GM12875 (cell line): ENCODE measurements at regions not wholly inside any gene's neighbourhood (a gene's known extent, or its start where the extent isn't known, plus 50 kb on each side); places are given as distances from the start of the nearest gene placed in this dataset.

Source experiments
- H3K4me3 ChIP-seq: one replicate; pipeline ENCODE4 v1.5.1; 2011; ENCODE audit warnings: low read depth, low read length, control low read depth
- TF ChIP-seq, protein P1 (sequence below): IDR thresholded peaks from 2 replicates; pipeline ENCODE4 v1.5.1; 2011; ENCODE audit warnings: low read depth, mild to moderate bottlenecking, control low read depth, inconsistent platforms, low read length, moderate library complexity, borderline replicate concordance; ENCODE audit not compliant: insufficient read depth

DNA sequence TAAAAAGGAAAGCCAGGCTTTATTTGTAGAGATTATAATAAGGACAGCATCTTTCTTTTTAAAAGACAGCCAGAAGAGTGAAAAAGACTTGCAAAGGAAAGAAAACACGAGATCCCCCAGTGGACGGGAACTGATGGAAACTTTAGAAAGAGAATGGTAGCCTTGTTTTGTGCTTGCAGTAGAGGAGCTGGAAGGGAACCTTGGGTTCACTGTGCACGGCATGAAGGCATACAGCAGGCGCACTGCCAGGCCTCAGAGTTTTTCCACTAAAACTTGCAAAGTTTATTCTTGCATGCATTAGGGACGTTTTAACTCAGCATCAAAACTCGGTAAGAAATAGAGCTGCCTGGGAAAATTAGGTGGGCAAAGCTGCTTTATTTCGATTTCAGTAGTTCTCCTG, 248.6 kb downstream of the IRX1 start:
- no peak overlapping the region for H3K4me3 ChIP-seq
- TF ChIP-seq, protein P1, sequence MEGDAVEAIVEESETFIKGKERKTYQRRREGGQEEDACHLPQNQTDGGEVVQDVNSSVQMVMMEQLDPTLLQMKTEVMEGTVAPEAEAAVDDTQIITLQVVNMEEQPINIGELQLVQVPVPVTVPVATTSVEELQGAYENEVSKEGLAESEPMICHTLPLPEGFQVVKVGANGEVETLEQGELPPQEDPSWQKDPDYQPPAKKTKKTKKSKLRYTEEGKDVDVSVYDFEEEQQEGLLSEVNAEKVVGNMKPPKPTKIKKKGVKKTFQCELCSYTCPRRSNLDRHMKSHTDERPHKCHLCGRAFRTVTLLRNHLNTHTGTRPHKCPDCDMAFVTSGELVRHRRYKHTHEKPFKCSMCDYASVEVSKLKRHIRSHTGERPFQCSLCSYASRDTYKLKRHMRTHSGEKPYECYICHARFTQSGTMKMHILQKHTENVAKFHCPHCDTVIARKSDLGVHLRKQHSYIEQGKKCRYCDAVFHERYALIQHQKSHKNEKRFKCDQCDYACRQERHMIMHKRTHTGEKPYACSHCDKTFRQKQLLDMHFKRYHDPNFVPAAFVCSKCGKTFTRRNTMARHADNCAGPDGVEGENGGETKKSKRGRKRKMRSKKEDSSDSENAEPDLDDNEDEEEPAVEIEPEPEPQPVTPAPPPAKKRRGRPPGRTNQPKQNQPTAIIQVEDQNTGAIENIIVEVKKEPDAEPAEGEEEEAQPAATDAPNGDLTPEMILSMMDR: no peak

DNA sequence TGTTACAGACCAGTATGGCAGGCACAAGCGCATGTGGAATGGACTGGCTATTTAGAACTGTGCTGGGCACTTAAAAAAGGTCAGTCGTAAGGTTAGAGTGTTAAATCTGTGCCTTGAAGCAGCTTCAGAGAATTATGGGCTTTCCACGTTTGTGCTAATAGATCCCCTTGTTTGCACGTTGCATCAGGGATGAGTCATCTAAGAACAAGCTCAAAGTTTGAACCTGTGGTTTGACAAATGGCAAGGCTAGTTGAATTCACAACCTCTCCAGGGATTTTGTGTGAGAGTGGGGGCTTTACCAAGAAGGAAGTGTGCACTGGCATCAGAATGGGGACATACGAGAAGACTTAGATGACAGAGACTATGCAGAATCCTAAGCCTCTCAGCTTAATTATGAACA, 249.6 kb downstream of the IRX1 start:
- no peak overlapping the region for H3K4me3 ChIP-seq
- TF ChIP-seq, protein P1: no peak

DNA sequence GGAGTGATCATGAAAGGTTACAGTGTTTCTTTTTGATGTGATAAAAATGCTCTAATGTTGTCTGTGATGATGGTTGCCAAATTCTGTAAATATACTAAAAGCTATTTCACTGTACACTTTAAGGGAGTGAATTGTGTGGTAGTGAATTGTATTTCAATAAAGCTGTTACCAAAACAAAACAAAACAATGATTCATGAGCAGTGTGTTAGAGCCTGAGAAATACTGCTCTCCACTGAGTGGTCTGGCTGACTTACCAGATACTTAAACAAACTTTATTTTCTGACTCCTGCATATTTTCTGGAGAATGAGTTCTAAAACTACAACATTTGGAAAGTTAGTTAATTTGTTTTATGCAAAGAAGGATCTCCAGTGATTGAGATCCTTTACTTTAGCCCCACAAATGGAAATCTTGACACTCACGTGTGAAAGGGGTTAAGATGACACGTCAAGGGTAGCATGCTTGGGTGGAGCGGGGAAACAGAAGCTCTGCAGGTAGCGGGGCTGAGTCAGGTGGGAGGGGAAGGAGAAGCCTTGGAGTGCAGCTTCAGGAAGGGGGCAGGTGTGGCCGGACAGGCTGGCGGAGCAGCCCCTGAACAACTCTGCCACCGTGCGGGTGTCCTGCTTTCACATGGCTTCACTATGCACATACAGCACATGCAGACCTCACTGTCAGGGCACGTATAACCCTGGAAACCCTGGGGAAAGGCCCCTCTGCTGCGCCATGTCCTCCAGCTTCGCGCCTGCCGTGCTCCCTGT, 256.7 kb downstream of the IRX1 start:
- H3K4me3 ChIP-seq: no peak overlapping the region
- TF ChIP-seq, protein P1: no peak

DNA sequence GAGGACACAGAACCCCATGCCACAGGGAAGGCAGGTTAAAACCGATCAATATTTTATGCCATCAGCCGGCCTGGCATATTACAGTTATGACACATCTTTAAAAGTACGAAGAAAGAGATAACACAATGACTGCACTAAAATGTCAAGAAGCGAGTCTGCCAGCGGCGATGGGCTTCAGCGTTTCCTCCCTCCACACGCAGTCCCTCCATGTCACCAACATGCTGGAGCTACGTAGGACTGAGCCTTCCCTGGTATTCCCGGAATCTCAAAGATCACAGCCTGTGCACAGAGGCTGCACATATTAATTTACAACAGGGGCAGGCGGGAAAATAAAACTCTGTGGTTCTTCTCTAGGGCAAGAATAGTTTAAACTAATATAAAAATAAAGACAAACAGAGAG, 257.7 kb downstream of the IRX1 start:
- TF ChIP-seq, protein P1: no peak
- H3K4me3 ChIP-seq: no peak overlapping the region

DNA sequence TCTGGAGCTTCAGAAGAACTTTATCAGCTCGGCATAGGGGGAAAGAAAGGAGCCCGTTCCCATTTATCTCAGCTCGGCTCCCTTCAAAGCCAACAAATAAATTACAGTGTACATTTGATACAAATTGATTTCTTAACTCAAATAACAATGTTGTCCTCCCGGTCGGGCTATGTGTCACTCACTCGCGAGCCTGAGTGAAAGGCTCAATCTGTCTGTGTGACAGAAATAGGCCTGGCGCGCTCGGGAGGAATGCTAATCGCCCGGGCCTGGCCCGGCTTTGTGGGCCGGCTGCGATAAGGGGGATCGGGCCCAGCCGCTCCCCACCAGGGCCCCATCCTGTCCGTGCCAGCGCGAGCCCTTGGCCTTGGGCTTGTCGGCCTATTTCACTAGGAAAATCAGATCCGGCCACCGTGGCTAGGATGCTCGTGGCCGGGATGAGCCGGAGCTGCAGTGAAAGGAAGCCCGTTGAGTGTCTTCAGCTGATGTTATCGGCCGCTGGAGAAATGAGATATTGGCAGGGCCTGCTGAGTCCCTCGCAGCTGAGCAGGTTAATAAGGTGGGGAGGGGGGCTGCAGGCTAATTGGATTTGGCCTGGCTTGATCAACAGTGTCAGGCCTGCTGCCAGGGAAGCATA, 258.7 kb downstream of the IRX1 start:
- TF ChIP-seq, protein P1: no peak
- no peak overlapping the region for H3K4me3 ChIP-seq

DNA sequence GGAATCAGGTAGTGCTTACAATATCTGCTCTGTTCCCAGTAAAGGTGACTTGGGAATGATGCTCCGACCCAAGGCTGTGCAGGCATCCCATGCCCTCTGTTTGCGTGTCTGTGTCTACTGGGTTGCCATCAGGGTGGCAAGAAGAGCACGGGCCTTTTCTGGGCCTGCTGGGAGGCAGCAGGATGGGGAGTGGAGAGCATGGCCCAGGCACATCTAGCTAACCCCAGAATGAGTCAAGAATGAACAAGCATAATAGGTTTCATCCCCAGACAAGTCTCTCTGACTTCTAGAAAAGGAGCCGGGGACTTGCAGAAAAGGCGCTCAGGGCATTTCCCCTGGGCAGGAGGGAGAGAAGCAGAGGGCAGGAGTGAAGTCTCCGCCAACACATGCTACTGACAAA, 260.4 kb downstream of the IRX1 start:
- H3K4me3 ChIP-seq: no peak overlapping the region
- TF ChIP-seq, protein P1: no peak

DNA sequence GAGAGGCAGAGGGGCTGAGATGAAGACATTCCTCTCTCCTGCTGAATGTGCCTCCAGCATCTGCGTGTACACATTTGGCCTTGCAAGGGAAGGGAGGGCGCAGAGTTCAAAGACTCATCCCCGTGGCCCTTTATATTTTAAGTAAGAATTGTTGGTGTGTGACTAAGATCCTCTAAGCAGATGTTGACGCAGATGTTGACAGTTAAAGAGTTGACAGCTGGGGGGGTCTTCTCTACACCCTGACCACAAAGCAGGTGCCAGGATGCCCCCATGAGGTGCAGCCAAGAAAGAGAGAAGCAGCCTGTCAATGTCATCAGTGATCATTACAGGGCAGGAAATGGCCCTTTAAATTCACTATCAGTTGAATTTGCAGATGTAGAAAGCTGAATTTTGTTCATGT, 262.9 kb downstream of the IRX1 start:
- H3K4me3 ChIP-seq: no peak overlapping the region

More for the DNA sequence above, 262.9 kb downstream of the IRX1 start:
- TF ChIP-seq, protein P1: no peak
